NCI-H2029 (cell line): ENCODE measurements at regions not wholly inside any gene's neighbourhood (a gene's known extent, or its start where the extent isn't known, plus 50 kb on each side); places are given as distances from the start of the nearest gene placed in this dataset.

Source experiments
- DNase-seq: peaks from one replicate; lab custom pipeline; 2025; lab: John Stamatoyannopoulos, UW

- DNase-seq: no peak
These were observed 149.8 kb upstream of the AKIRIN2 start for GRCh38 chr6:87851674-87852299.

GRCh38 chr6:87848616-87849015, 146.6 kb upstream of the AKIRIN2 start:
- DNase-seq: no peak

GRCh38 chr6:87847830-87848210, 145.8 kb upstream of the AKIRIN2 start:
- DNase-seq: no peak

GRCh38 chr6:87847135-87847829, 145.2 kb upstream of the AKIRIN2 start:
- no peak for DNase-seq

GRCh38 chr6:87846434-87846833, 144.4 kb upstream of the AKIRIN2 start:
- DNase-seq: peak; percentile 49

GRCh38 chr6:87840324-87840723, 138.3 kb upstream of the AKIRIN2 start:
- no peak for DNase-seq

GRCh38 chr6:87837876-87838275, 135.8 kb upstream of the AKIRIN2 start:
- no peak for DNase-seq

- DNase-seq: no peak
These were observed 135.4 kb upstream of the AKIRIN2 start for GRCh38 chr6:87837444-87837843.

GRCh38 chr6:87832025-87832825, 130.2 kb upstream of the AKIRIN2 start:
- DNase-seq: peak; percentile 4

- no peak for DNase-seq
These were observed 128.9 kb upstream of the AKIRIN2 start for GRCh38 chr6:87830907-87831306.

- no peak for DNase-seq
These were observed 127.6 kb upstream of the AKIRIN2 start for GRCh38 chr6:87829622-87830121.

- no peak for DNase-seq
These were observed 126.0 kb upstream of the AKIRIN2 start for GRCh38 chr6:87828044-87828443.

GRCh38 chr6:87827346-87827745, 125.3 kb upstream of the AKIRIN2 start:
- DNase-seq: no peak

- DNase-seq: peak; percentile 2
These were observed 124.4 kb upstream of the AKIRIN2 start for GRCh38 chr6:87826424-87826823.

- no peak for DNase-seq
These were observed 123.8 kb upstream of the AKIRIN2 start for GRCh38 chr6:87825821-87826221.

GRCh38 chr6:87824958-87825491, 123.0 kb upstream of the AKIRIN2 start:
- DNase-seq: no peak

GRCh38 chr6:87822011-87822410, 120.0 kb upstream of the AKIRIN2 start:
- no peak for DNase-seq

GRCh38 chr6:87820343-87820984, 118.4 kb upstream of the AKIRIN2 start:
- no peak for DNase-seq

GRCh38 chr6:87817183-87817582, 115.2 kb upstream of the AKIRIN2 start:
- no peak for DNase-seq

GRCh38 chr6:87815449-87815848, 113.4 kb upstream of the AKIRIN2 start:
- no peak for DNase-seq

- no peak for DNase-seq
These were observed 106.1 kb upstream of the AKIRIN2 start for GRCh38 chr6:87808005-87808757.
